ENCODE measurements at regions not wholly inside any gene's neighbourhood (a gene's known extent, or its start where the extent isn't known, plus 50 kb on each side); places are given as distances from the start of the nearest gene placed in this dataset.
"Not testable (repeated sequence)": the region's sequence is repeated elsewhere in the genome, so short reads cannot be mapped to it uniquely, and the experiment has no call there.

DNA sequence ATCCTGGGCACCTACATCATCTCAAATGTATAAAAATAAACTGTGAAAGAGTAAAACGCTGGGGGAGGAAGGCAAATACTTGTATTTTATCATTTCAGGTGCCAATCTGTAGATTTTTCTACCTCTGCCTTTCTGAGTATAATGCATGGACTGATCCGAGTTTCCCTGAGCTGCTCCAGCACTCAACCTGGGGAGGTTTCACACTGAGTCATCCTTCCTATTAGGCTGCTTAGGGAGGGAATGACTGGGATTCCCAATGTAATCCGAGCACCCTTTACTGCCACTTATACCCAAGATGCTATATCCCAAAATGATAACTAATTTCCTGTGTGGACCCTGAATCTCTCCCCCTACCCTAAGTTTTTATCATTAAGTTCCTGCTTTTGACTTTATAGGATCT is 126.6 kb downstream of the HNRNPD start:
- ChIA-PET POLR2A (no interaction called here), CTCF (interaction anchor here (1.4 kb wide), 1 partner anchor 38 kb away, joined by 3 read pairs; no protein-coding TSS in a partner anchor)
- no peak for DNase-seq (ENCODE audit: low read depth, low spot score)
- H3K27ac ChIP-seq (ENCODE audit: low read depth, low read length): no peak overlapping the region
- H3K4me3 ChIP-seq (ENCODE audit: low read depth, low read length): no peak overlapping the region
- no peaks in the 10 kb centered on the region for H3K9me3 ChIP-seq (ENCODE audit: control insufficient read depth, insufficient read depth, low read length)
- H3K27me3 ChIP-seq (ENCODE audit: control insufficient read depth, insufficient read depth, low read length): no peaks in the 10 kb centered on the region
- TF ChIP-seq, protein P1, sequence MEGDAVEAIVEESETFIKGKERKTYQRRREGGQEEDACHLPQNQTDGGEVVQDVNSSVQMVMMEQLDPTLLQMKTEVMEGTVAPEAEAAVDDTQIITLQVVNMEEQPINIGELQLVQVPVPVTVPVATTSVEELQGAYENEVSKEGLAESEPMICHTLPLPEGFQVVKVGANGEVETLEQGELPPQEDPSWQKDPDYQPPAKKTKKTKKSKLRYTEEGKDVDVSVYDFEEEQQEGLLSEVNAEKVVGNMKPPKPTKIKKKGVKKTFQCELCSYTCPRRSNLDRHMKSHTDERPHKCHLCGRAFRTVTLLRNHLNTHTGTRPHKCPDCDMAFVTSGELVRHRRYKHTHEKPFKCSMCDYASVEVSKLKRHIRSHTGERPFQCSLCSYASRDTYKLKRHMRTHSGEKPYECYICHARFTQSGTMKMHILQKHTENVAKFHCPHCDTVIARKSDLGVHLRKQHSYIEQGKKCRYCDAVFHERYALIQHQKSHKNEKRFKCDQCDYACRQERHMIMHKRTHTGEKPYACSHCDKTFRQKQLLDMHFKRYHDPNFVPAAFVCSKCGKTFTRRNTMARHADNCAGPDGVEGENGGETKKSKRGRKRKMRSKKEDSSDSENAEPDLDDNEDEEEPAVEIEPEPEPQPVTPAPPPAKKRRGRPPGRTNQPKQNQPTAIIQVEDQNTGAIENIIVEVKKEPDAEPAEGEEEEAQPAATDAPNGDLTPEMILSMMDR (IDR thresholded peaks at IDR 0.05; ENCODE audit: low read depth, low read length): no peak

DNA sequence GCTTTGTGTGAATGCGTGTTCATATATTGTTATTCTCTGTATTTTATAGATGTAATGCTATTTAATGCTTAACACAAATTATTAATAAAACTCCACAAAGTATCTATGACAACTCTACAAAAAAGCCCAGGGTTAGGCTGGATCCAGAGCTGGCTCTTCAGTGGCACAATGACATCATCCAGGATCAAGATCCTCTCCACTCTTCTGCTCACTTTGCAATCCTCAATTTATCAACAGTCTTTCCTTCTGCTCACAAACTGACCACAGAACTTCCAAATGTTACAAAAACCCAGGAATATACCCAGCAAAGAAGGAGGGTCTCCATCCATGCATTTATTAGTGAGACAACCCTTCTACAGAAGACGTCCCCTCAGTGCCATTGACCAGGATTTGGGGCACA is 132.3 kb downstream of the HNRNPD start:
- H3K9me3 ChIP-seq (ENCODE audit: control insufficient read depth, insufficient read depth, low read length): no peaks in the 10 kb centered on the region
- H3K4me3 ChIP-seq (ENCODE audit: low read depth, low read length): no peak overlapping the region
- no peak overlapping the region for H3K27ac ChIP-seq (ENCODE audit: low read depth, low read length)
- CTCF ChIA-PET: no interaction called here
- POLR2A ChIA-PET: no interaction called here
- TF ChIP-seq, protein P1 (IDR thresholded peaks at IDR 0.05; ENCODE audit: low read depth, low read length): no peak
- H3K27me3 ChIP-seq (ENCODE audit: control insufficient read depth, insufficient read depth, low read length): no peaks in the 10 kb centered on the region
- no peak for DNase-seq (ENCODE audit: low read depth, low spot score)

DNA sequence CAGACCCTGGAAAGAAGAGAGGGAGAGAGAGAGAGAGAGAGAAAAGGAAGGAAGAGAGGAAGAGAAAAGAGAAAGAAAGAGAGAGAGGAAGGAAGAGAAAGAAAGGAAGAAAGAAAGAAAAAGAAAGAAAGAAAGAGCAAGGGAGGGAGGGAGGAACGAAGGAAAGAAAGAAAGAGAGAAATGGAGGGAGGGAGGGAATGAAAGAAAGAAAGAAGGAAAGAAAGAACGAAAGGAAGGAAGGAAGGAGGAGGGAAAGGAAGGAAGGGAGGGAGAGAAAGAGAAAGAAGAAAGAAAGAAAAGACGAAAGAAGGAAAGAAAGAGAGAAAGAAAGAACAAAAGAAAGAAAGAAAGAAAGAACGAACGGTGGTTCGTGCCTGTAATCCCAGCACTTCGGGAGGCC is 133.4 kb downstream of the HNRNPD start:
- Histone ChIP-seq H3K9me3 (ENCODE audit: control insufficient read depth, insufficient read depth, low read length) (no peaks in the 10 kb centered on the region), H3K27me3 (ENCODE audit: control insufficient read depth, insufficient read depth, low read length) (no peaks in the 10 kb centered on the region), H3K27ac (ENCODE audit: low read depth, low read length) (no peak overlapping the region), H3K4me3 (ENCODE audit: low read depth, low read length) (no peak overlapping the region)
- ChIA-PET CTCF (no interaction called here), POLR2A (no interaction called here)
- TF ChIP-seq, protein P1 (IDR thresholded peaks at IDR 0.05; ENCODE audit: low read depth, low read length): no peak
- no peak for DNase-seq (ENCODE audit: low read depth, low spot score)

DNA sequence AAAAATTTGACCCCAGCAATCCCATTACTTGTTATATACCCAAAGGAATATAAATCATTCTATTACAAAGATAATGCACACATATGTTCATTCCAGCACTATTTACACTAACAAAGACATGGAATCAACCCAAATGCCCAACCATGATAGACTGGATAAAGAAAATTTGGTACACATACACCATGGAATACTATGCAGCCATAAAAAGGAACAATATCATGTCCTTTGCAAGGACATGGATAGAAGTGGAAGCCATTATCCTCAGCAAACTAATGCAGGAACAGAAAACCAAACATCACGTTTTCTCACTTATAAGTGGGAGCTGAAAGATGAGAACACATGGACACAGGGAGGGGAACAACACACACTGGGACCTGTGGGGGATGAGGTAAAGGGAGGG is 136.6 kb downstream of the HNRNPD start:
- H3K27ac ChIP-seq (ENCODE audit: low read depth, low read length); POLR2A ChIA-PET; DNase-seq (ENCODE audit: low read depth, low spot score); CTCF ChIA-PET; H3K9me3 ChIP-seq (ENCODE audit: control insufficient read depth, insufficient read depth, low read length); H3K27me3 ChIP-seq (ENCODE audit: control insufficient read depth, insufficient read depth, low read length); H3K4me3 ChIP-seq (ENCODE audit: low read depth, low read length): not testable (repeated sequence)

DNA sequence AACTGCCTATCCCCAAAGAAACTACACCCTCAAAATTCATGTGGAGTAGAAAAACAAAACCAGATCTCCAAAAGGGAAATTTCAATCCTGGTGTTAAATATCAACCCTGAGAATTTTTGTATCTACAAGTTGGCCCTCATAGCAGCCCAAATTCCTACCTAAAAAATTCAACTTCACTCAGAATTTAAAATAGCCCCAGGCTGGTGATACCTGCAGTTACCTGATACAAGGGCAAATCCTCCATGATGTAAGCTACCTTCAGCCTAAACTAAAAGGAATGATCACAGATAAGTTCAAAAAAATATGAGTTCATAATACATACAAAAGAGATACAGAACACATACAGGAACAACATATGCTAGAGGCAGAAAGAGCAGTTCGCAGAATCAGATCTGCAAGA is 138.4 kb downstream of the HNRNPD start:
- Histone ChIP-seq H3K9me3 (ENCODE audit: control insufficient read depth, insufficient read depth, low read length) (no peaks in the 10 kb centered on the region), H3K4me3 (ENCODE audit: low read depth, low read length) (no peak overlapping the region), H3K27me3 (ENCODE audit: control insufficient read depth, insufficient read depth, low read length) (no peaks in the 10 kb centered on the region), H3K27ac (ENCODE audit: low read depth, low read length) (no peak overlapping the region)
- CTCF ChIA-PET: no interaction called here
- no peak for DNase-seq (ENCODE audit: low read depth, low spot score)
- POLR2A ChIA-PET: no interaction called here
- TF ChIP-seq, protein P1 (IDR thresholded peaks at IDR 0.05; ENCODE audit: low read depth, low read length): no peak

DNA sequence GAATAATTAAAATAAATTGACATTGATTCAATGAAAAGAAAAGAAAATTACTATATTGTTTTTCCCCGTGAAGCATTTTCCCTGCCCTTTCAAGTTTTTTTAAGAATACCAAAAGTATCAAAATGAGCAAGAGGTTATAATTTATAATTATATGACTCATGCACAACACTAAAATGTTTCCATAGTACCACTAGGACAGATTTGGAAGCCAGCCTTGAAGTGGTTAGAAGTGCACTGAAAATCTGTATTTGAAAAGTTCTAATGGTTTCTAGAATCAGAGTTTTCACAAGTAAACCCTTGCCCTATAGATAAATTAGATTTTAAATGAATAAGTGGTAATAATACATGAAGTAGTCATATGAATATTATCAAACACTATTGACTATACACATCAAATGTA is 140.9 kb downstream of the HNRNPD start:
- TF ChIP-seq, protein P1 (IDR thresholded peaks at IDR 0.05; ENCODE audit: low read depth, low read length): no peak
- ChIA-PET CTCF (interaction anchor here (1.0 kb wide), 1 partner anchor 35 kb away, joined by 3 read pairs; no protein-coding TSS in a partner anchor), POLR2A (no interaction called here)
- no peak overlapping the region for H3K27ac ChIP-seq (ENCODE audit: low read depth, low read length)
- no peak for DNase-seq (ENCODE audit: low read depth, low spot score)
- no peak overlapping the region for H3K4me3 ChIP-seq (ENCODE audit: low read depth, low read length)
- H3K9me3 ChIP-seq (ENCODE audit: control insufficient read depth, insufficient read depth, low read length): no peaks in the 10 kb centered on the region
- H3K27me3 ChIP-seq (ENCODE audit: control insufficient read depth, insufficient read depth, low read length): no peaks in the 10 kb centered on the region
